ENCODE measurements at regions not wholly inside any gene's neighbourhood (a gene's known extent, or its start where the extent isn't known, plus 50 kb on each side); places are given as distances from the start of the nearest gene placed in this dataset.

DNA sequence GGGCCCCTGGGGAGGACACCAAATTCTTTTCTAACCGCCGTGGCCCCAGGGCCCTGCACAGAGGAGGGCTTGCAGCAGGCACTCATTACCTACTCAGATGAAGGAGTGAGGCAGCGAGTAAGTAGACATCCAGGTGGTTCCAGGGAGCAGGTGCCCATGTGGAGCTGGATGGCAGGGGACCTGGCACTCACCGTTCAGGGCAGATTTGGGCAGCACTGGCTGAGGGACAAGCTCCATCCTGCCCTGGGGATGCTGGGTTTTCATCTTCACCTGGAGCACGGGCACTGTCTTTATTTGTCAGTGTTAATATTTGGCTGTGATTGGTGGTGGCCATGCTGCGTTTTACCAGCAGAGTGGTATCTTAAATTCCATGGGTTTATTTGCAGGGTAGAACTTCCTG, 1182.7 kb downstream of the BRD1 start:
- no peak overlapping the region for H3K4me3 ChIP-seq (ENCODE audit: low read depth, low read length)
- TF ChIP-seq, protein P1, sequence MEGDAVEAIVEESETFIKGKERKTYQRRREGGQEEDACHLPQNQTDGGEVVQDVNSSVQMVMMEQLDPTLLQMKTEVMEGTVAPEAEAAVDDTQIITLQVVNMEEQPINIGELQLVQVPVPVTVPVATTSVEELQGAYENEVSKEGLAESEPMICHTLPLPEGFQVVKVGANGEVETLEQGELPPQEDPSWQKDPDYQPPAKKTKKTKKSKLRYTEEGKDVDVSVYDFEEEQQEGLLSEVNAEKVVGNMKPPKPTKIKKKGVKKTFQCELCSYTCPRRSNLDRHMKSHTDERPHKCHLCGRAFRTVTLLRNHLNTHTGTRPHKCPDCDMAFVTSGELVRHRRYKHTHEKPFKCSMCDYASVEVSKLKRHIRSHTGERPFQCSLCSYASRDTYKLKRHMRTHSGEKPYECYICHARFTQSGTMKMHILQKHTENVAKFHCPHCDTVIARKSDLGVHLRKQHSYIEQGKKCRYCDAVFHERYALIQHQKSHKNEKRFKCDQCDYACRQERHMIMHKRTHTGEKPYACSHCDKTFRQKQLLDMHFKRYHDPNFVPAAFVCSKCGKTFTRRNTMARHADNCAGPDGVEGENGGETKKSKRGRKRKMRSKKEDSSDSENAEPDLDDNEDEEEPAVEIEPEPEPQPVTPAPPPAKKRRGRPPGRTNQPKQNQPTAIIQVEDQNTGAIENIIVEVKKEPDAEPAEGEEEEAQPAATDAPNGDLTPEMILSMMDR (IDR thresholded peaks at IDR 0.05; ENCODE audit: low read depth, low read length, missing control alignments): no peak
- DNase-seq (ENCODE audit: low read depth): no peak

DNA sequence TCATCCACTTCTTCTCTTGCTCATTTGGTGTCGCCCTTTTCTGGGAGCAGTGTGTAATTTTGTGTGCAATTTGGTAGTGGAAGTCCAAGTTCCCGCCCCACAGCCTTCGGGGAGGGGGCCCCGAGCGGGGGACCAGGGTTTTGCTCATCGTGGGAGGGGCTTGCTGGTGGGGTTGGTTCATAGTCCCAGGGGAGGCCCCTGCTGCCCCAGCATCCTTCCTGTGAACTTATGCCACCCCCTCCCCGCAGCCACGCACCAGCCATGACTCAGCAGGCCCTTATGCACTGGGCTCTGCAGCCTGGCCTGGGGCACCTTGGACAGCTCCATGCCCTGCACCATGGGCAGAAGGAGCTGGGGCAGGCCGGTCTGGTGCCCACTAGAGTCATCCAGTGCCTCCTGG, 1183.6 kb downstream of the BRD1 start:
- TF ChIP-seq, protein P1 (IDR thresholded peaks at IDR 0.05; ENCODE audit: low read depth, low read length, missing control alignments): no peak
- no peak for DNase-seq (ENCODE audit: low read depth)

DNA sequence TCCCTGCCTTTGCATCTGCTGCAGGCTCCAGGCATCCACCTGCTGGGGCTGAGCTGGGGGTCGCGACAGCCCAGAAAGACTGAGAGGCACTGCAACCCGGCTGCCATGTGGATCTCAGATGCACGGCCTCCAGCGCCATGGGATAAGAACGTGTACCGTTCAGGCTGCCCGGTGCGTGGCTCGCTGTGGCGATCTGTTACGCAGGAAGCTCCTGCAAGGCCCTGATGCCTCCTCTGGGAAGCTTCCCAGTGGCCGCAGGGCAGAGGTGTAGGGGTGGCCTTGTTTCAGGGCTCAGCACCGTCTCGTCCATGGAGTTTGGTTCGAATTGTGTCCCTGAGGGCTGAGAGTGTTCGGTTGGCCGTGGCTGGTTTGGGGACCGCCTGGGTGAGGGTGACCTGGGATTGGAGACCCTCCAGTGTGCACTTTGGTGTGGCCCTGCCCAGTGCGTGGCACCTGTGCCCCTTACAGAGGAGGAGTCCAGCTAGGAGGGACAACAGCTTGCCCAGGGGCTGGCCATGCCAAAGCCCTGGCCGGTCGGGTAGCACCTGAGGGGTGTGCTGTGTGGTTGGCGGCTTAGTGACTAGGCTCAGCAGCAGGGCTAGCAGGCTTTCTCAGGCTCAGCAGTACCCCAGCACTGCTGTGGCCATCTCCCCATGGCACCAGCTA, 1184.5 kb downstream of the BRD1 start:
- no peak for DNase-seq (ENCODE audit: low read depth)
- TF ChIP-seq, protein P1 (IDR thresholded peaks at IDR 0.05; ENCODE audit: low read depth, low read length, missing control alignments): no peak
- H3K4me3 ChIP-seq (ENCODE audit: low read depth, low read length): no peak overlapping the region

More for the DNA sequence above, 1183.6 kb downstream of the BRD1 start:
- H3K4me3 ChIP-seq (ENCODE audit: low read depth, low read length): no peak overlapping the region

DNA sequence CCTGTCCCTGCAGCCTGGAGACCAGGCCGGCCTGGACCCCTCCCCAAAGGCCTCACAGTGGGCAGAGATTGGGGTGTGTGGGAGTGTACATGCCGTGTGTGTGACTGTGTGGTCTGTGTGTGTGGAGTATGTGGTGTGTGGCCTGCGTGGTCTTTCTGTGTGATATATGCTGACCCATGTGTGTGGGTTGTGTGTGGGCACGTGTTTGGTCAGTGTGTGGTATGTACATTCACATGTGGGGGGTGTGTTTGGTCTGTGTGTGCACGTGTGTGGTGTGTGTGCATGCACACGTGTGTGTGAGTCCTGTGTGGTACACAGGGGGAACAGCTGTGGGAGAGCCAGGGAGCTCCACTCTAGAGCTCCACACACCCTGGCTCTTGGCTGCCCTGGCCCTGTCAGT, 1185.1 kb downstream of the BRD1 start:
- DNase-seq (ENCODE audit: low read depth): no peak
- TF ChIP-seq, protein P1 (IDR thresholded peaks at IDR 0.05; ENCODE audit: low read depth, low read length, missing control alignments): no peak
- H3K4me3 ChIP-seq (ENCODE audit: low read depth, low read length): no peak overlapping the region

DNA sequence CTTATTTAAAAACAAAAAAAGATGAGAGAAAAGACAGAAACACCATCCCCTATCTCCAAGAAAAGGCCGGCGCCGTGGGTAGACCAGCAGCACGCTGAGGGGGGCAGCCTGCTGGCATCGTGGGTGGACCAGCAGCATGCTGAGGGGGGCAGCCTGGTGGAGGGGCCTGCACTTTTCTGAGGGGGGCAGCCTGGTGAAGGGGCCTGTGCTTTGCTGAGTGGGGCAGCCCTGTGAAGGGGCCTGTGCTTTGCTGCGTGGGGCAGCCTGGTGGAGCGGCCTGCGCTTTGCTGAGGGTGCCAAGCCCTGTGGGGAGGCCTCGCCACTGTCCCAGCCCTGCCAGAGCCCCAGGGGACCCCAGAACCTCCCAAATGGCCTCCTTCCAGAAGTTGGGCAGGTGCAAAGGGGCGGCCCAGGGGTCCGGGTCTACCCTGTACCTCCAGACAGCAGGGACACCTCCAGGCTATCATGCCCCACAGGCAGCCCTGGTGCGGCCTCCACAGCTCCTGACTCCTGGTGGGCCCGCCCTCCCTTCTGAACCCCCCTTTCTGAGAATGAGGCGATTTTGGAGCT, 1185.7 kb downstream of the BRD1 start:
- no peak overlapping the region for H3K4me3 ChIP-seq (ENCODE audit: low read depth, low read length)
- DNase-seq (ENCODE audit: low read depth): no peak
- TF ChIP-seq, protein P1 (IDR thresholded peaks at IDR 0.05; ENCODE audit: low read depth, low read length, missing control alignments): no peak

DNA sequence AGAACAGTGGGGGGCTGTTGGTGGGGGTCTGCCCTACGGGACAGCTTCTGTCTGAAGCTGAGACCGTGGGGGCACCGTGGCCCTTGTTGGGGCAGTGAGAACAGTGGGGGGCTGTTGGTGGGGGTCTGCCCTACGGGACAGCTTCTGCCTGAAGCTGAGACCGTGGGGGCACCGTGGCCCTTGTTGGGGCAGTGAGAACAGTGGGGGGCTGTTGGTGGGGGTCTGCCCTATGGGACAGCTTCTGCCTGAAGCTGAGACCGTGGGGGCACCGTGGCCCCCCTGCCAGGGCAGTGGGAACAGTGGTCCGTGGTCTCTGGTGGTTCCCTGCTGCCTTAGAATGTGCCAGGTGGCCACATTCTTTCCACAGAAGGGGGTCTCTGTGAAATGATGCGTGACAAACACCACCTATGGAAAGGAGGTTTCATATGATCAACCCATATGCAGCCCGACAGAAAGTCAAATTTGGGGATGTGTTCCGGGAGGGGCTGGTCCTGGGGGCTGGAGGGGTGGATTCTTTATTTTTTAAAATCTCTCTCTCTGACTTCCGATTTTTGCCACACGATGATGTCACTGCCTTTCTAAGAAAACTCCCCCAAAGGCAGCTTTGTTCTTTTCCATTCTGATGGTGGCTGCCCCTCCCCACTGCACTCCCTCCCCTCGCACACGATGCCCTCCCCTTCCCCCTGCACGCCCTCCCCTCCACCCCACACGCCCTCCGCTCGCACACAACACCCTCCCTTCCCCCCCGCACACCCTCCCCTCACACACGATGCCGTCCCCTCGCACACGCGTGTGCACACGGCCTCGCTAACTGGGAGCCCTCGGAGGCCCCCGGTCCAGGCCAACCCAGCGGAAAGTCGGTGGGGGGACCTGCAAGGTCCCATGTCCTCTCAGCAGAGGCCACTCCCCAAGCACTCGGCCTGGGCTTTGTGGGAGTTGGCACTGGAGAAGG, 1186.5 kb downstream of the BRD1 start:
- no peak overlapping the region for H3K4me3 ChIP-seq (ENCODE audit: low read depth, low read length)
- TF ChIP-seq, protein P1 (IDR thresholded peaks at IDR 0.05; ENCODE audit: low read depth, low read length, missing control alignments): no peak
- no peak for DNase-seq (ENCODE audit: low read depth)
